ENCODE measurements at regions not wholly inside any gene's neighbourhood (a gene's known extent, or its start where the extent isn't known, plus 50 kb on each side); places are given as distances from the start of the nearest gene placed in this dataset.

- no peaks in the 10 kb centered on the region for H3K27me3 ChIP-seq (ENCODE audit: control insufficient read depth, low read length)
- no peaks in the 10 kb centered on the region for H4K20me1 ChIP-seq (ENCODE audit: control insufficient read depth, insufficient read depth, low read depth, low read length)
- no peaks in the 10 kb centered on the region for H3K9me2 ChIP-seq (replicated peaks; ENCODE audit: control insufficient read depth, low read length)
- no peaks in the 10 kb centered on the region for H3K9me3 ChIP-seq (ENCODE audit: control insufficient read depth, insufficient read depth, low read length)
- no peak overlapping the region for H3K27ac ChIP-seq (ENCODE audit: low read depth, low read length)
- no peaks in the 10 kb centered on the region for H3K4me1 ChIP-seq (ENCODE audit: control insufficient read depth, low read length)
- no peaks in the 10 kb centered on the region for H3F3A ChIP-seq (ENCODE audit: control insufficient read depth, insufficient read depth)
- no peaks in the 10 kb centered on the region for H3K36me3 ChIP-seq (ENCODE audit: control insufficient read depth, low read length)
- TF ChIP-seq CTCF (IDR thresholded peaks at IDR 0.05; ENCODE audit: low read depth, low read length, poor library complexity, severe bottlenecking): no peak
- no peak for TF ChIP-seq EZH2phosphoT487 (IDR thresholded peaks at IDR 0.05; ENCODE audit: borderline replicate concordance, low read length)
- no peak overlapping the region for H3K4me2 ChIP-seq (ENCODE audit: low read length)
- no peaks in the 10 kb centered on the region for H3K79me2 ChIP-seq (ENCODE audit: control insufficient read depth, low read length)
- no peak overlapping the region for H3K4me3 ChIP-seq (ENCODE audit: low read length)
These were observed 386.4 kb upstream of the ANO5 start for GRCh38 chr11:21806508-21806907.

- H3F3A ChIP-seq (ENCODE audit: control insufficient read depth, insufficient read depth): no peaks in the 10 kb centered on the region
- H4K20me1 ChIP-seq (ENCODE audit: control insufficient read depth, insufficient read depth, low read depth, low read length): no peaks in the 10 kb centered on the region
- H3K27ac ChIP-seq (ENCODE audit: low read depth, low read length): no peak overlapping the region
- no peaks in the 10 kb centered on the region for H3K9me3 ChIP-seq (ENCODE audit: control insufficient read depth, insufficient read depth, low read length)
- H3K79me2 ChIP-seq (ENCODE audit: control insufficient read depth, low read length): no peaks in the 10 kb centered on the region
- H3K4me3 ChIP-seq (ENCODE audit: low read length): no peak overlapping the region
- TF ChIP-seq CTCF (IDR thresholded peaks at IDR 0.05; ENCODE audit: low read depth, low read length, poor library complexity, severe bottlenecking): no peak
- TF ChIP-seq EZH2phosphoT487 (IDR thresholded peaks at IDR 0.05; ENCODE audit: borderline replicate concordance, low read length): no peak
- H3K4me2 ChIP-seq (ENCODE audit: low read length): no peak overlapping the region
- H3K36me3 ChIP-seq (ENCODE audit: control insufficient read depth, low read length): no peaks in the 10 kb centered on the region
- no peaks in the 10 kb centered on the region for H3K27me3 ChIP-seq (ENCODE audit: control insufficient read depth, low read length)
- no peaks in the 10 kb centered on the region for H3K4me1 ChIP-seq (ENCODE audit: control insufficient read depth, low read length)
- H3K9me2 ChIP-seq (replicated peaks; ENCODE audit: control insufficient read depth, low read length): no peaks in the 10 kb centered on the region
These were observed 385.9 kb upstream of the ANO5 start for GRCh38 chr11:21806947-21807346.

- H3K79me2 ChIP-seq (ENCODE audit: control insufficient read depth, low read length): no peaks in the 10 kb centered on the region
- no peaks in the 10 kb centered on the region for H3K27me3 ChIP-seq (ENCODE audit: control insufficient read depth, low read length)
- H3K27ac ChIP-seq (ENCODE audit: low read depth, low read length): no peak overlapping the region
- TF ChIP-seq CTCF (IDR thresholded peaks at IDR 0.05; ENCODE audit: low read depth, low read length, poor library complexity, severe bottlenecking) (no peak), EZH2phosphoT487 (IDR thresholded peaks at IDR 0.05; ENCODE audit: borderline replicate concordance, low read length) (no peak)
- H3K4me3 ChIP-seq (ENCODE audit: low read length): no peak overlapping the region
- H3F3A ChIP-seq (ENCODE audit: control insufficient read depth, insufficient read depth): no peaks in the 10 kb centered on the region
- no peak overlapping the region for H3K4me2 ChIP-seq (ENCODE audit: low read length)
- no peaks in the 10 kb centered on the region for H3K9me2 ChIP-seq (replicated peaks; ENCODE audit: control insufficient read depth, low read length)
- no peaks in the 10 kb centered on the region for H3K4me1 ChIP-seq (ENCODE audit: control insufficient read depth, low read length)
- no peaks in the 10 kb centered on the region for H3K36me3 ChIP-seq (ENCODE audit: control insufficient read depth, low read length)
- no peaks in the 10 kb centered on the region for H4K20me1 ChIP-seq (ENCODE audit: control insufficient read depth, insufficient read depth, low read depth, low read length)
- H3K9me3 ChIP-seq (ENCODE audit: control insufficient read depth, insufficient read depth, low read length): no peaks in the 10 kb centered on the region
These were observed 385.5 kb upstream of the ANO5 start for GRCh38 chr11:21807350-21807749.

GRCh38 chr11:21810650-21811049, 382.2 kb upstream of the ANO5 start:
- no peaks in the 10 kb centered on the region for H3K27me3 ChIP-seq (ENCODE audit: control insufficient read depth, low read length)
- no peaks in the 10 kb centered on the region for H3K9me2 ChIP-seq (replicated peaks; ENCODE audit: control insufficient read depth, low read length)
- no peak for TF ChIP-seq CTCF (IDR thresholded peaks at IDR 0.05; ENCODE audit: low read depth, low read length, poor library complexity, severe bottlenecking)
- no peak for TF ChIP-seq EZH2phosphoT487 (IDR thresholded peaks at IDR 0.05; ENCODE audit: borderline replicate concordance, low read length)
- H3F3A ChIP-seq (ENCODE audit: control insufficient read depth, insufficient read depth): no peaks in the 10 kb centered on the region
- H3K9me3 ChIP-seq (ENCODE audit: control insufficient read depth, insufficient read depth, low read length): no peaks in the 10 kb centered on the region
- no peaks in the 10 kb centered on the region for H3K36me3 ChIP-seq (ENCODE audit: control insufficient read depth, low read length)
- H3K4me1 ChIP-seq (ENCODE audit: control insufficient read depth, low read length): no peaks in the 10 kb centered on the region
- no peak overlapping the region for H3K4me3 ChIP-seq (ENCODE audit: low read length)
- H3K4me2 ChIP-seq (ENCODE audit: low read length): no peak overlapping the region
- H3K79me2 ChIP-seq (ENCODE audit: control insufficient read depth, low read length): no peaks in the 10 kb centered on the region
- H4K20me1 ChIP-seq (ENCODE audit: control insufficient read depth, insufficient read depth, low read depth, low read length): no peaks in the 10 kb centered on the region
- H3K27ac ChIP-seq (ENCODE audit: low read depth, low read length): no peak overlapping the region
